ENCODE measurements at regions not wholly inside any gene's neighbourhood (a gene's known extent, or its start where the extent isn't known, plus 50 kb on each side); places are given as distances from the start of the nearest gene placed in this dataset.

DNA sequence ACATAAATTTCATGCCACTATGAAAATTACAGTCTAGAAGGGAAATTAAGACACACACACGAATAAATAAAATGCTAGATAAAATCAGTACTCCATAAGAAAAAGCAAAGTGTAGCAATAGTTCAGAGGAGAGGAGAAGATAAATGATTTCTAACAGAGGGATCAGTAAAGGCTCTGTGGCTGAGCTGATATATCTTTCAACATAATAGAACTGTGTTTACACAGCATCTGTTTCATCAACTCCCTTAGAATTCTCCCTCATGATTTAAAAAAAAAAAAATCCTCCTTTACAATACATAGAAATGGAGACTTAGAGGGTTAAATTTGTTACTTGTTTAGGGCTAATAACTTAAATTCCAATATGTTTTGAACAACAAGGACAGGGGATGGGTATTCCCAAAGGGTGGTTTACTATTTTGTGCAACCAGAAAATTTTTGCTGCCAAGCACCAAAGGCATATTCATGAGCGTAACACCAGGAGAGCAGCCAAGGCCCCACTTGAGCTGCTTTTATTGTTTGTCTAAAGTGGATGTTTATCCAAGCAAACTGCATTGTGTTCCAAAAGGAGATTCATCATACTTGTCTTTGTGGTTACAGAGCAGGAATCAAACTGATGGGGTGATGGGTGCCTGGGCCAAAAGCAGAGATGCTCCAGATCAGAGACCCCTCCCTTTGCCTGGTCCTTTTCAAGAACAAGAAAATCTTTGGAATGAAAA lies 162.7 kb downstream of the BMP4 start:
- DNase-seq, result no peak

DNA sequence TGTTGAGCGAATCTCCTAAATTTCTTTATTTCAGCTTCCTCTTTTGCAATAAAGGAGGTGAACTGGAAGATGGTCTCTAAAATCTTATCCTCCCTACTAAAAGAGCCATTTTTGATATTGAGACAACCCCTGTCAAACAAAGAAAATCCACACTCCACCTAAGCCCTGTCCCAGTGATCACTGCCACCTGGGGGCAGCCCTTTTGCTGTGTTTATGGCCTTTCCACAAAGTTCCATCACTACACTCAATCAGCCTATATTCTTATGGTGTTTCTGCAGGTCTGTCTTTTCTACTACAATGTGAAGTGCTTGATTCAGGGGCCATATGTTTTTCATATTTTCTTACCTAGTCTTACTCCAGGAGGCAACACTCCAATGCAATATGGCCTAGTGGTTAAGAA lies 163.7 kb downstream of the BMP4 start:
- DNase-seq, result no peak

DNA sequence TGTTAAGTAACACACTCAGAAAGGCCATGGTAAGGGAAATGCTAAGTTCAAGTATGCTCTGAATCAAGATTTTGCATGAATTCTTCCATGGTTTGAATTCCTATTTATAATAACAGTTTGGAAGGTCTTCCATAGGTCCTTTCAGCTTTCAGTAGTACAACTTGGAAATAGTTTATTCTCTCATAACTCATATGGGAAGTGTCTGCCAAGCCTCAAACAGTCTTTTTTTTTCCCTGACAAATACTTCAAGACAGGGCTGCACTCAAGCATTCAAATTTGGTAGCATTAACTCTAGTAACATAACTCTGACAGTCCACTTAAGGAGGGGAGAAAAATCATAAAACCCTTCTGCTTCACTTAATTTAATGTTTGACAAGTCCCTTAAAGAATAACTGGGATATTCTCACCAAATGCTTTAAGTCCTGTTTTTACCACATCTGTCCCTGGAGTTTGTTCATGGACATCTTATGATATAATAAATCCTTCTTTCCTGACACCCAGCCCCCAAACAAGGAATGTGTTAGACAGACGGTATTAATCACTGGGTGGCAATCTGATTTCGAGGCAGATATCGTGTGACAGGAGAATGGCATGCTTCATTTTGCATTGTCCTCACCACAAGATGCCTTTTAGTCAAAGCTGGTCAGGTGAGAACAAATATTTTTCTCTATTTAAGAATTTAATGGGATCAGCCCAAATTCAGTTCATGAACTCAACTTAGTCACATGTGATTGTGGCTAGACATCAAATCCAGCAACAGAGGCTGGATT lies 165.7 kb downstream of the BMP4 start:
- no peak for DNase-seq

DNA sequence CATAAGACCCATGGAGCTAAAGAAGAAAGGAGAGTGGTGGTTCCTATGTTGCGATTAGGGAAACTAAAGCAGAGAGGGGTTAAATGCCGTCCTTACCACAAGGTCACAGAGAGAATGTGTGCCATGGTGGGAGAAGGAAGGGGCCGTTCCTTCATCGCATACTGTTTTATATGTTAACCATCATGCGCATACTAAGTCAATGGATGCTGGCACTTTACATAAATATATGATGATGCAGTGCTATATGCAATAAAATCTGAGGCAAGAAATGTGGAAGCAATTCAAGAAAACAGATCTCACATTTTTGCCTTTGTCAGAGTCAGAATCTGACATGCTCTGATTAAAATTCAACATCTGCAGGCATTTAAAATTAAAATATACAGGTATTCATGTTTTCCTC lies 168.1 kb downstream of the BMP4 start:
- no peak for DNase-seq

DNA sequence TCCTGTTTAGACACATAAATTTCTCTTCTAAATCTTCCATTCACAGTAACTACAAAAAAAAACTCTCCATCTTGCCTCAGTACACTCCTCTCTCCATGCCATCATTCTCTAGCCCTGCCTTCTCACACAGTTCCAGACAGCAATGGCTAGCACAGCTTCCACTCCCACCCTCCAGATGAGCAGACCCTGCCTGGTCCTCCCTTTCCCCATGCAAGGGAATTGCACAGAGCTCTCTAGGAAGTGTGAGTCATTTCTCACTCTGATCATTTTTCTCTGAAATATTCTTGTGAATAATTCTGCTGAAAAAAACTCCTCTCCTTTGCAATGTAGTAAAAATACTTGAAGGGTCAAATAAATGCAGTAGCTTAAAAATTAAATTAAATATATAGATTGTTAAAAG lies 170.6 kb downstream of the BMP4 start:
- no peak for DNase-seq

DNA sequence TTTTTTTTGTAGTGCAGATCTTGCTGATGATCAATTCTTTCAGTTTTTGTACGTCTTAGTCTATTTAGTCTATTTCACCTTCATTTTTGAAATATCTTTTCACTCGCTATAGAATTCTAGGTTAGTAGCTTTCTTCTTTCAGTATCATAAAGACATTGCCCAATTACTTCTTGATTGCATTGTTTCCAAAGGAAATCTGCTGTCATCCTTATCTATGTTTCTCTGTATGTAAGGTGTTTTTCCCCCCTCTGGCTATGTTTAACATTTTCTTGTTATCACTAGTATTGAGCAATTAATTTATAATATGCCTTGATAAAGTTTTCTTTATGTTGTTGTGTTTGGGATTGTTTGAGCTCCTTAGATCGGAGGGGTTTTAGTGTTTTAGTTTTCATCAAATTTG lies 171.9 kb downstream of the BMP4 start:
- DNase-seq, result no peak

DNA sequence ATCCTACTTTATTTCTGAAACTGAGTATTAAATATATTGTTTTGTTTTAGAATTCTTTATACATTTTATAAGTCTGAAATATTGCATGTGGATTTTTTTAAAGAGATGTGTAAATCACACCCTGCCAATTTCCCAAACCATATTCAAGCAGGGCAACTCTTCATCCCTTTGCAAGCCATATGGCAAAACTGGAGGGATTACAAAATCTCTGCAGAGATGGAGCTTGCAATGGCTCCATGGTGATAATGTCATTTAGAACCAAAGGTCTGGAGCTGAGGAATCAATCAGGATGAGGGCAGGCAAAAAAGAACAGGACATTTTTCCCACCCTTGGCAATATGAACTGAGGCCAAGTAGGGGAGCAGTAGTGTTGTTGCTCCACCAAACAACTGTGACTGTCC lies 173.4 kb downstream of the BMP4 start:
- no peak for DNase-seq

DNA sequence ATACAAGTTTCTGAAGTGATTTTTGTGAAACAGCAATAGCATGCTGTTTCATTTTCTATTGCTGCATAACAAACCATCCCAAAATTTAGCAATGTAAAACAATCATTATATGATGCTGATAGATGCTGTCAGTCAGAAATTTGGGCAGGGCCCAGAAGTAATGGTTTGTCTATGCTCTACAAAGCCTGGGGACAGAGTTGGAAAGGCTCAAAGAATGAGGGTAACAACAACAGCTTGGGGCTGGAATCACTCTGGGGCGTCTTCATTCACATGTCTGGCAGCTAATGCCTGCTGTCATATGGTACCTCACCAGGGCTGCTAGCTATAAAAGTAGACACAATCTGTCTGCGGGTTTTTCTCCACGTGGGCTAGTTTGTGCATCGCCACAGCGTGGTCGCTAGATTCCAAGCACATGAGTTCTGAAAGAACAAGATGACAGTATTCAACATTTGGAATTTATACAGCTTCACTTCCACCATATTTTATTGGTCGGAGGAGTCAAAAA lies 176.5 kb downstream of the BMP4 start:
- no peak for DNase-seq

DNA sequence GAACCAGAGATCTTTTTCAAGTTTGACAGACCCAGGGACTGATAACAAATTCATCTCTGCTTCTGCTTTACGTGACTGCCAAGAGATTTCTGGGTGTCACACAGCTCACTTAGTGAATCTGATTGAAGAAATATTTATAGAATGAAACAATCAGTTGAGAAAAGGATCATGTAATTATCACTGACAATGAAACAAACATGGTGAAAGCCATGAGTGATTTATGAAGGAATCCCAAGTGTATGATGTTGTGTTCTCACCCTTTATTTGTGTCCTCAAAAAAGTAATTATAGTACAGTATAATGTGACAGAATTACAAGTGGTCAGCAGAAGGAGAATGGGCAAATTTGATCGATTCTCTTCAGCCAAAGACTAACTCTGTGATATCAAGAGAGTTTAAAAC lies 177.3 kb downstream of the BMP4 start:
- DNase-seq, result peak; percentile 6 to 41

DNA sequence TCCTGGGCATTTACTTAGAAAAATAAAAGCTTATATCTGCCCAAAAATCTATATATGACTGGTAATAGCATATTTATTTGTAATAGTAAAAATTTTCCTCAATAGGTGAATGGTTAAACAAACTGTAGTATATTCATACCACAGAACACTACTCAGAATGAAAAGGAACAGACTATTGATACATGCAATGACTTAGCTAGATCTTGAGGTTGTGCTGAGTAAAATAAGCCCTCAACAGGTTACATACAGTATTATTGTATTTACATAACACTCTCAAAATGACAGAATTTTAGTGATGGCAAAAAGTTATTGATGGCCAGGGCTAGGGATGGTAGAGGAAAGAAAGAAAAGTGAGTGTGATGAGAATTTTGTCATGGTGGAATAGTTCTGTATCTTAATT lies 178.4 kb downstream of the BMP4 start:
- DNase-seq, result no peak

DNA sequence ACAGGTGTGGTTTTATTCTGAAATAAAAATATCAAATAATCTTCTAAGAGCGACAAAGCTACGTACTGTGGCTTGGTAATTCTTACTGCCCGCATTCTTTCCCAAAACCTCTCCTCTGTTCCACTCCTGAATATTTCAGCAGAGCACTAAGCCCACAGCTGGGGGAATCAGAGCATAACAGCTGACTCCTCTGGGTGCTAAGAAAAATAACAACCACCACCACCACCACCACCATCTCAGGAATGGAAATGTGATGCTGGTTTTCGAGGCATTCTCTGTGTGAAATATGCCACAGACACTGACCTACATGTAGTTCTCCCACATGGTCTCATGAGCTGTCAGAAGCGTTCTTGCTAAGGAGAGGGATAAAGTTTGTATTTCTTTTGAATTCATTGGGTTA lies 183.7 kb downstream of the BMP4 start:
- DNase-seq, result no peak

DNA sequence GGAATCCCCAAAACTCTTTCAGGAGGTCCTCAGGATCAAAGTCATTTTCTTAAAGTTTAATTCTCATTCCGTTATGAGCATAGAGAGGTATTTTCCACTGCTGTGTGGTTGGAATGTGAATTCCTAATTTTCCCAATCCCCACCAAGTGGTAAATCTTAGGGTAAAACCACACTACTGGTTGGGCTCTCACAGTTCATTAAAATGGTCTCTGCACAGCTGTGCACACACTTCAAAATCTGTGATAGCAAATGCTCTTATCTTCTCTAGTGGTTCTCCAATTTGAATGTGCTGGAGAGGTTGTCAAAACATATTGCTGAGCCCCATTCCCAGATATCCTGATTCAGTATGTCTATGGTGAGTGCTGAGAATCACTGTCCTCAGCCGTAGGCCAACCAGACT lies 189.1 kb downstream of the BMP4 start:
- no peak for DNase-seq

DNA sequence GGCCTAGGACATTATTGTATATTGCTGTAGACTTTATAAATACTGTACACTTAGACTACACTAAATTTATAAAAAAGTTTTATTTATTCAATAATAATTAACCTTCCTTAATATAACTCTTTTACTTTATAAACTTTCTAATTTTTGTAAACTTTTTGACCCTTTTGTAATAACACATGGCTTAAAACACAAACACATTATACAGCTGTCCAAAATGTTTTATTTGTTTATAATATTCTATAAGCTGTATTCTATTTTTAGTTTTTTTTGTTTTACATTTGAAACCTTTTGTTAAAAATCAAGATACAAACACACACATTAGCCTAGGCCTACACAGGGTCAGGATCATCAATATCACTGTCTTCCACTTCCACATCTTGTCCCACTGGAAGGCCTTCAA lies 190.0 kb downstream of the BMP4 start:
- DNase-seq, result no peak

DNA sequence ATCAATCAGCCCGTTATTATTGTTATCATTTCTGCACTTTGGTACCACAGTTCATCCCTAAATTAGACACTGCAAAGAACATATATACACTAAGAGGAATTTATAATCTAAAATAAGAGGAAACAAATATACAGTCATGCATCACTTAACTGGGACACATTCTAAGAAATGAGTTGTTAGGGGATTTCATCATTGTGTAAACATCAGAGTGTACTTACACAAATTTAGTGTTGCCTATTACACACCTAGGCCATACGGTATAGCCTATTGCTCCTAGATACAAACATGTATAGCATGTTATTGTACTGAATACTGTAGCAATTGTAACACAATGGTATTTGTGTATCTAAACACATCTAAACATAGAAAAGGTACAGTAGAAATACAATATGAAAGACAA lies 190.5 kb downstream of the BMP4 start:
- DNase-seq, result no peak

DNA sequence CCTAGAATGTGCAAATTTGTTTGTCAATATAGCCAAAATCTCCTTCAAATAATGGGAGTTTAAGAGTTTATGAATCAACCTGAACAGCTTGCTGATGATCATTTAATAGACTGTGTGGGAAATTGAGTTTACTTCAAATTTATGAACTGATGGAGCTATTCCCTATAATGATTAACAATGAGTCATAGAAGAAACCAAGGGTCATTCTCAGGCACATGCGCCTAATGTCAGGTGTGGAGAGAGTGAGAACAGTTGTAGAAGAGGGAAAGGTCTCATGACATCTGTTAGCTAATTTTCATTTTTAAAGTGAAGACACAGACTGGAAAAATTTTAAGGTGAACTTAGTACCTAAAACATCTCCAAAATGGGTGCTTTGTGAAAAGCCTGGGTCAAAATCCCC lies 191.8 kb downstream of the BMP4 start:
- DNase-seq, result no peak

DNA sequence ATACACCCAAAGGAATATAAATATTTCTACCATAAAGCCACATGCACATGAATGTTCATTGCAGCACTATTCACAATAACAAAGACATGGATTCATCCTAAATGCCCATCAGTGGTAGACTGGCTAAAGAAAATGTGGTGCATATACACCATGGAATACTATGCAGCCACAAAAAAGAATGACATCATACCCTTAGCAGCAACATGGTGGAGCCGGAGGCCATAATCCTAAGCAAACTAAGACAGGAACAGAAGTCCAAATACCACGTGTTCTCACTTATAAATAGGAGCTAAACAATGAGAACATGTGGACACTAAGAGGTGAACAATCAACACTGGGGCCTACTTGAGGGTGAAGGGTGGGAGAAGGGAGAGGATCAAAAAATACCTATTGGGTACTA lies 198.5 kb downstream of the BMP4 start:
- no peak for DNase-seq

DNA sequence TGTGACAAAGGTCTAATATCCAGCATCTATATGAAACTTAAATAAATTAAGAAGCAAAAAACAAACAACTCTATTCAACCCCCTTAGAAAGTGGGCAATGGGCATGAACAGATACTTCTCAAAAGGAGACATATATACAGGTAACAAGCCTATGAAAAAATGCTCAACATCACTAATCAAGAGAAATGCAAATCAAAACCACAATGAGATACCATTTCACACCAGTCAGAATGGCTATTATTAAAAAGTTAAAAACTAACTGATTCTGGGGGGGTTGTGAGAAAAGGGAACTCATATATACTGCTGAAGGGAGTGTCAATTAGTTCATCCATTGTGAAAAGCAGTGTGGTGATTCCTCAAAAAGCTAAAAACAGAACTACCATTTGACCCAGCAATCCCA lies 198.9 kb downstream of the BMP4 start:
- DNase-seq, result no peak

DNA sequence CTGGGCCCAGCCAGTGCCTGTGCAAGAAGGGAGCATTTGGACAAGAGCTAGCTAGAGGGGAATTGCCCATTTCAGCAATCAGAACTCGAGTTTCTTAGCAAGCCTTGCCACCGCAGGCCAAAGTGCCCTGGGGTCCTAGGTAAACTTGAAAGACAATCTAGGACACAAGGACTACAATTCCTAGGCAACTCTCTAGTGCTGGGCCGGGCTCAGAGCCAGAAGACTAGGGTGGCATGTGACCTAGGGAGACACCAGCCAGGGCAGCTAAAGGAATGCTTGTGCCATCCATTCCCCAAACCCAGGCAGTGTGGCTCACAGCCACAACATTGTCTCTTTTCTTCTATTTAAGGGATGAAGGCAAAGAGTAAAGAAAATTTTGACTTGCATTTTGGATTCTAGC lies 205.0 kb downstream of the BMP4 start:
- DNase-seq, result no peak

DNA sequence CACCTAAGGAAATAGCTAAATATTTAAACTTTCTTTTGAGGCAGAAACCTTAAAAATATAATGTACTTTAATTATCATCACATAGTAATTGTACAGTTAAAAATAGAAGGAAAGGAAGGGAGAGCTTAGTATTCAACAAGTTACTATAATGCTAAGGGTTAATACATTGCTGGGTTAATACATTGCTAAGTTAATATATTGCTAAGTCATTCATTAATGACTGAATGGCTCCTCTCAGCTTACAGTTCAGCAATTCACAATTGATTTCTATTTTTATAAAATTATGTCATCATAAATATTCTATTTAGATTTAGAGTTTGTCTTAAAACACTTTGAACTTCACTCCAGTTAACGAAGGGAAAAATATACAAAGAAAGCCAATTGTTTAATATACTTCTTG lies 207.9 kb downstream of the BMP4 start:
- no peak for DNase-seq

DNA sequence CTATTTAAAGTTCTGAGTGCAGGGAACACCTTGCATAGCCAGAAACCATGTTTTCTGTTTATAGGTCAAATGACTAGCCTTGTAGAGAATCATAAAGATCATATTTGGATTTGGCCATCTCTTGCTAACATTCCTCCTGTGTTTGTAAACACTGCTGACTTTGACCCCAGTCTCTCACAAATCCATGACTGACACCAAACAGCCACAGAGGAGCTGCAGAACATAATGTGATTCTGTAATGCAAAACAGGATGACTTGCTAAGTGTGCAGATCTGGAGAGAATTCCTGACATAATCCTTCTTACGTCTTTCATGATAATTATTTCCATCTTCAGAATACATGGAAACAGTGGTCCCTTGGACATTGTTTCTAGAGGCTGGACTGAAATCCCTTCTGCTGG lies 211.8 kb downstream of the BMP4 start:
- no peak for DNase-seq

DNA sequence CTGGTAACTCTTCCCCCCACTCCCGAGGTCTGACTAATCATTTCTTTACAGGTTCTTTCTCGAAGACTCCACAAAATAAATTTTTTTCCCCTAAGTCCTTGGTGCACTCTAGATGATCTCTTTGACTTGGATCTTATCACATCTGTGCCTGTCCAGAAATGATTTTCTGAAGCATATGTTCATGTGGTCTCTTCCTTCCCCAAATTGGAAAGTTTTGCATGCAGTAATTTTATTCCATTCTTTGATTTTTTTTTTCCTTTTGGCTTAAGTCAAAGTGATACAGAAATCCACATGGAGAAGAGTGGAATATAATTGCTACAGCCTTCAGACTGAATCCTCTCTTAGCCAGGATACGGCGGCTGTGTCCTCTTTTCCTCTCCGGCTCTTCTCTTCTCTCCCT lies 213.3 kb downstream of the BMP4 start:
- no peak for DNase-seq

DNA sequence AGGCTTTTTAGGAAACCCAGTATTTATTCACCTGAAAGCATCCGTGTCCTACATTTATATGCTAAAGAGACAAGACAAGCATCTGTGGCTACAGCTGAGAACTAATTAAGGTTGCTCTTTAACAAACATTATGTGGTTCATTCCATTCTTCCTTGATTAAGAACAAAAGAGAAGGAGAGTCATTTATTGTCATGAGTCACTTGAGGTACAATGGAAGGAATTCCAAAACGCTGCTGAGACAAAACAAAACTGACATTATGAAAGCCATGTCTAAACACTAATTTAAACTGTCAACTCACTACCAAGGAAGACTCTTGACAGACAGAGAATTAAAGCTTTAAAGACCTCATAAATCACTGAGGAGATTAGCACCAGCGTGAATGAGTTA lies 214.4 kb downstream of the BMP4 start:
- no peak for DNase-seq

DNA sequence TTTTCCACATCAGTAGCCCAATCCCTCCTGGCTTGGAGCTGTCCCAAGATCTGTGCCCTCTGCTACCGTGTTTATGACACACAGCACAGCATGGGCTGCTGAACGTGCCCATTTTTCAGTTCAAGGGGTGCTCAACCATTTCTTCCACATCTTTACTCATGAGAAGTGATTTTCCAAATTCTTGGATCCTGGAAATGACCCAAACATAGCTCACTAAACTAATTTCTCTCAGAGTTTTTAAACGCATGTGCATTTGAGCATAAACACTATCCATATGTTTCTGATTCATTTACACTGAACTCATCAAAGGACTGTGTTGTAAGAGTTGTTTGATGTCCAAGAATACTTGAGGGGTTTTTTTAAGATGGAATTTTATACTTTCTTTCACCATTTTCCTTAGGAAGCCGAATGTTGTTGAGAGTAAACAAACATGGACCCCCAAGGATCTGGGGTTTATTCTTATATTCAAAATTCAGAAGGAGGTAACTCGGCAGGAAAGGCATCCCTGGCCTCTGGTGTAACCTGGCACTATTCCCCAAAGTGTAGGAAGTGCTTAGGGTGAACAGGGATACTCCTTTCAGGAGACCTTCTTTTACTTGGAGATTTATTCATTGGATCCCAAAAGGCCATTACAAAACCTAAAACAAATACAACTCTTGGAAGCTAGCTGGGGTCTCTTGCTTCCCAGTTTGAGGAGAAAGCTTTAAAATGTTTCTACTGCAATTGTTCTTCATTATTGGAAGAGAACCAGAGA lies 215.0 kb downstream of the BMP4 start:
- DNase-seq, result no peak

DNA sequence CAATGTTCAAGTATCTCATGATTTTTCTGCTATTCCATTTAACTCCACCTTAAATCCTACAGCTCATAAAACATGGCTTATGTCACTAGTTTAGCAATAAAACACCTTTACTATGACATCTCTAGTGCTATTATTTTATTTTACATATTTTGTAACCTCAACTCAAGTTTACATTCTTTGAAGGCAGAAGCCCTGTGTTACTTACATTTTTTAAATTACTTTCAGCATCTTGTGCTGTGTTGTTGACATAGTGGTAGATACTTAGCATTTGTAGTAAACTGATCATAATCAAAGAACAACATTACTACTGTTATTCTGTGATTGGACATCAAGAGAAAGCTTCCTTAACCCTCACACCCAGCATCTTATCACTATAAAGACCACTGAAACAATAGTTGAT lies 216.1 kb downstream of the BMP4 start:
- DNase-seq, result no peak
